PC-3 (cell line): ENCODE measurements at regions not wholly inside any gene's neighbourhood (a gene's known extent, or its start where the extent isn't known, plus 50 kb on each side); places are given as distances from the start of the nearest gene placed in this dataset.

Experiments
- EZH2 ChIP-seq: fragments of 300-600 bp; sonication (generic); IDR thresholded peaks from one replicate; pipeline ENCODE4 v1.6.1; 2017; ENCODE audit warnings: antibody characterized with exemption, mild to moderate bottlenecking, low read length; ENCODE audit not compliant: unreplicated experiment
- EZH2phosphoT487 ChIP-seq: fragments of 300-600 bp; sonication (generic); IDR thresholded peaks from 2 replicates; pipeline ENCODE4 v1.6.1; 2018; ENCODE audit warnings: mild to moderate bottlenecking, antibody characterized with exemption, low read length, borderline replicate concordance
- TF ChIP-seq, protein P1 (sequence below): fragments of 300-600 bp; sonication (generic); conservative IDR thresholded peaks from 2 replicates; pipeline ENCODE4 v1.5.1; 2017; ENCODE audit warnings: antibody characterized with exemption, low read depth, mild to moderate bottlenecking, low read length

DNA sequence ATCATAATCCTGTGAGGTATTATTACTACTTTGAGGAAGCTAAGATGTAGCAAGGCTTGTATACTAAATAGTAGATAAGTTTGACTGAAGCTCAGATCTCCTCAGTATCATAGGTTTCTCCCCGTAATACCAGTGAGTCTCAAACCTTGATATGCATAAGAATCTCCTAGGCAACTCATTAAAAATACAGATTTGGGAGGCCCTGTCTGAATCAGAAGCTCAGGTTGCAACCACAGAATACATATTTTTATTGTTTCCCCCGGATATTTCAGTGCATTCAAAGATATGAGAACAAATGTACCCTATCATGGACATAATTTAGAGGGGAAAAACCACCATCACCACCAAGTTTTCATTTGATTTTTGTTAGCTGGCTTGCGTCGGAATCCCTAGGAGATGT lies 242.1 kb upstream of the C2CD4B start:
- TF ChIP-seq EZH2 (no peak), EZH2phosphoT487 (no peak)
- TF ChIP-seq, protein P1, sequence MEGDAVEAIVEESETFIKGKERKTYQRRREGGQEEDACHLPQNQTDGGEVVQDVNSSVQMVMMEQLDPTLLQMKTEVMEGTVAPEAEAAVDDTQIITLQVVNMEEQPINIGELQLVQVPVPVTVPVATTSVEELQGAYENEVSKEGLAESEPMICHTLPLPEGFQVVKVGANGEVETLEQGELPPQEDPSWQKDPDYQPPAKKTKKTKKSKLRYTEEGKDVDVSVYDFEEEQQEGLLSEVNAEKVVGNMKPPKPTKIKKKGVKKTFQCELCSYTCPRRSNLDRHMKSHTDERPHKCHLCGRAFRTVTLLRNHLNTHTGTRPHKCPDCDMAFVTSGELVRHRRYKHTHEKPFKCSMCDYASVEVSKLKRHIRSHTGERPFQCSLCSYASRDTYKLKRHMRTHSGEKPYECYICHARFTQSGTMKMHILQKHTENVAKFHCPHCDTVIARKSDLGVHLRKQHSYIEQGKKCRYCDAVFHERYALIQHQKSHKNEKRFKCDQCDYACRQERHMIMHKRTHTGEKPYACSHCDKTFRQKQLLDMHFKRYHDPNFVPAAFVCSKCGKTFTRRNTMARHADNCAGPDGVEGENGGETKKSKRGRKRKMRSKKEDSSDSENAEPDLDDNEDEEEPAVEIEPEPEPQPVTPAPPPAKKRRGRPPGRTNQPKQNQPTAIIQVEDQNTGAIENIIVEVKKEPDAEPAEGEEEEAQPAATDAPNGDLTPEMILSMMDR, result no peak
